ENCODE measurements at regions not wholly inside any gene's neighbourhood (a gene's known extent, or its start where the extent isn't known, plus 50 kb on each side); places are given as distances from the start of the nearest gene placed in this dataset.

GRCh38 chr7:156220078-156220605 lies 407.9 kb upstream of the SHH start:
- TF ChIP-seq CTCF (IDR thresholded peaks at IDR 0.05) (no peak), POLR2A (IDR thresholded peaks at IDR 0.05) (no peak)

All from esophagus squamous epithelium (tissue), 4 donors.